GM21576 (cell line): ENCODE measurements at regions not wholly inside any gene's neighbourhood (a gene's known extent, or its start where the extent isn't known, plus 50 kb on each side); places are given as distances from the start of the nearest gene placed in this dataset.

Experiments used
- ATAC-seq: cut with Tn5 transposase; IDR thresholded peaks from one replicate; pipeline ENCODE4 v1.9.1; 2021; ENCODE audit warnings: mild to moderate bottlenecking, moderate library complexity; ENCODE audit not compliant: unreplicated experiment

GRCh38 chr20:24862606-24863005 is 86.5 kb upstream of the CST7 start:
- no peak for ATAC-seq

DNA sequence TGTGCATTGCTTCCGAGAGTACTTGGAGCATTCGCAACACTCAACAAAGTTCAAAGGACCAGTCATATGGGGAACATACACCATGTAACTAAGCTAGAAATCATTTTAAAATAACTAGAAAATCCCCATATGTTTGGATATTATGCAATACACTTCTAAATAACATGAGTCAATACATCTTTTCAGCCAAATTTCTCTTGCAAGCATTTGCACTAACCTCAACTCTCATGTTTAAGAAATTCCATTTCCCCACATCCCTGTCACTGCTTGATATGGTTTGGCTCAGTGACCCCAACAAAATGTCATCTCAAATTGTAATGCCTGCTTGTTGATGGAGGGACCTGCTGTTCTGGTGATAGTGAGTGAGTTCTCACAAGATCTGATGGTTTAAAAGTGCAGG is 85.7 kb upstream of the CST7 start:
- no peak for ATAC-seq

DNA sequence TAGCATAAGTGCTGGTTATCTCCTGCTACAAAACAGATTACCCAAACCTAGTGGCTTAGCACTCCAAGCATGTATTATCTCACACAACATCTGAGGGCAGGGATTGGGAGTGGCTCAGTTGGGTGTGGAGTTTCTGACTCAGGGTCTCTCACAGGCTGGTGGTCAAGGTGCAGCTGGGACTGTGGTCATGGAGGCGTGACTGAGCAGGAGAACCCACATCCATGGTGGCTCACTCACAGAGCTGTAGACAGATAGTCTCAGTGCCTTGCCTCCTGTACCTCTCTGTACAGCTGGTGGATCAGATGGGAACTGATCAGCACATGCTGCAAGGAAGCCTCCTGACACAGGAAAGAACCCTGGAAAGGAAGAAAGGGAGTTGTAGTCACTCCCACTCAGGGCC is 83.1 kb upstream of the CST7 start:
- ATAC-seq: no peak

DNA sequence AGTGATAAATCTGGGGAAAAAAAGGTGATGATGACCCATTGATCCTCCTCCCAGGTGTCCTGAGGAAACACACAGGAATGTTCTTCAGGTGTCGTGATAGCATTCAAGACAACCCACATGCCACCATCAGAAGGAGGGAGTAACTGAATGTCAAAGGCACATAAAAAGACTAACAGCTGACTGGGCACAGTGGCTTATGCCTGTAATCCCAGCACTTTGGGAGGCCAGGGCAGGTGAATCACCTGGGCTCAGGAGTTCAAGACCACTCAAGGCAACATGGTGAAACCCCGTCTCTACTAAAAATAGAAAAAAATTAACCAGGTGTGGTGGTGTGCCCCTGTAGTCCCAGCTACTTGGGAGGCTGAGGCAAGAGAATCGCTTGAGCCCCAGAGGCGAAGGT is 82.3 kb upstream of the CST7 start:
- ATAC-seq: no peak

GRCh38 chr20:24867556-24867955 is 81.5 kb upstream of the CST7 start:
- ATAC-seq: no peak

DNA sequence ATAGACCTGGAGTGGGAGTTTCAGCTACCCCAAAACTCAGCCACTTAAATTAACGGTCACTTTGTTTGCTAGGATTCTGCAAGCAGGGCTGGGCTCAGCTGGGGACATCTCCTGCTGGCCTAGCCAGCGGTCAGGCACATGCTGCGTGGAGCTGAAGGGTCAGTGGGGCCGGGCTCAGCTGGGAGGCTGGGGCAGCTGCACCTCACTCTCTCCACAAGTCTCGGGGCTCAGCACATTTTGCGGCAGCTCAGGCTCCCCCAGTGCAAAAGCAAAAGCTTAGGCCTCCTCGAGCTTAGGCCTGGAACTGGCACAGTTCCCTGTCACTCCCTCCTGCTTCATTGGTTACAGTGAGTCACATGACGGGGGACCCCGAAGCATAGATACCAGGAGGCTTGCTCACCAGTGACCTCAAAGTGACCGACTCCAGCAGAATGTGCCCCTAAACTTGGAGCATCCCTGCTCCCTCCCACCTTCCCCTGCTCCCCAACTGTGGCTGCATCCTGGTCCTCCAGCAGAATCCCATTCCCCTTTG is 80.6 kb upstream of the CST7 start:
- no peak for ATAC-seq

DNA sequence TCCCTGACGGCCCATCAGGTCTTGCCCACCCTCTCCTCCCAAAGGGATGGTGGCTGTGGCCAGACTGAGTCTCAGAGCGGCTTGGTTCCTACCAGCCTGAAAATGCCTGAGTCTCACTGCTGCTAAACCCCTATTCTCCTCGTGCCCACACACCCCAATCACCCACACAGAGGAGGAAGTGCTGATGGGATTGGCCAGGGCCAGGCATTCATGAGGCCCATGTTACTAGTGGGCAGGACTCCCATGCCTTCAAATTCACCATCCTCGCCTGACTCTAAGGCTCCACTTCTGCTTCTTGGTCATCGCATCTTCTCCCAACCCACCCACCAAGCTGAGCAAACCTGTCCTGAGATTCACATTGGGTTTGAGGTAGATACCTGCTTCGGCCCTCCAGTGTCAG is 80.1 kb upstream of the CST7 start:
- ATAC-seq: no peak

- no peak for ATAC-seq
Measured at GRCh38 chr20:24870057-24870456, 79.0 kb upstream of the CST7 start.

DNA sequence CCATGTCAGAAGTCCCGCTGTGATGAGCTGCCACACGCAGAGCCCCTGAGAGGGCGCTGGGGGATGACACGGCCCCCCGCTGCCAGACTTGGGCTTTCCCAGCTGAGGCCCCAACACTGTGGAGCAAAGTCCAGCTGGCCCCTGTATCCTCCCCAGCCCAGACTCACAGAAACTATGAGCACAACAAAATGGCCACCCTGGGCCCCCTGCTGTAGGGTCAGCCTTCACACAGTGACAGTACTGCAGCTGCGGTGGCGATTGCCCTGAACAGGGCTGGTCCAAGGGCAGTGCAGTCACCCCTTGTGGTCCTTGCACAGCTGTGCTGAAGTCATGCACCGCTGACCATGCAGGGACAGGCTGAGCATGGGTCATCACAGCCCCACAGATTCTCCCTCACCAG is 78.2 kb upstream of the CST7 start:
- ATAC-seq: no peak

DNA sequence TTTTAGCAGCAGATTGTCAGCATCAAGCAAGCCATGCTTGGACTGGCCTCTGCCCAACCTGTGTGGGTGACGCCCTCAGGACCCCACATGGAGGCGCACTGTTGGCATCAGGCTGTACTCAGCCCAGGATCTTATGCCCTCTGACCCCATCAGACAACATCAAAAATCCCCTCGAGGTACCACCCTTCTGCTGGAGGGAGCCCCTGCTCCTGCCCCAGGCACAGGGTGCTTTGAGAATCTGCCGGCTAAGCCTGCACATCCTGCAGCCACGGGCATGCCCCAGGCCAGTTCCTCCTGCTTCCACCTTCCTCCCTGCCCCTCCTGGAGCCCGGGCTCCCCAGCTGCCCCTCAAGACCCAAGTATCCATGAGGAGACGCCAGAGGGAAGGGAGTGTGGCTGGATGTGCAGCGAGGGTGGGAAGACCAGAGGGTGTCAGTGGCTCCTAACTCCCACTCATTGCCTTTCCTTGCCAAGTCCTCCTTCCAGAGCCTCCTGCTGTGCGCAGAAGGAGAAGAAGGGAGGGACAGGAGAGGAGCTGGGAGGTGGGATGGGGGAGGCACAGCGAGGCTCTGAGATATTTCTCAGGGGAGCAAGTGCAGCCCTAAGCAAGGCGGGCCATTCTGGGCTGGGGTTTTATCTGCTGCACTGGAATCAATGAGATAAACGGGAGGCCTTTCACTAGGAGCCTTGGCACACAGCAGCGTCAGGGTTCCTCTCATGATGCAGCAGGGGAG is 77.4 kb upstream of the CST7 start:
- no peak for ATAC-seq

- peak; percentile 46 for ATAC-seq
Measured at GRCh38 chr20:24872291-24873024, 76.6 kb upstream of the CST7 start.

- no peak for ATAC-seq
Measured at GRCh38 chr20:24873025-24873620, 75.9 kb upstream of the CST7 start.

- no peak for ATAC-seq
Measured at GRCh38 chr20:24875078-24875477, 74.0 kb upstream of the CST7 start.

DNA sequence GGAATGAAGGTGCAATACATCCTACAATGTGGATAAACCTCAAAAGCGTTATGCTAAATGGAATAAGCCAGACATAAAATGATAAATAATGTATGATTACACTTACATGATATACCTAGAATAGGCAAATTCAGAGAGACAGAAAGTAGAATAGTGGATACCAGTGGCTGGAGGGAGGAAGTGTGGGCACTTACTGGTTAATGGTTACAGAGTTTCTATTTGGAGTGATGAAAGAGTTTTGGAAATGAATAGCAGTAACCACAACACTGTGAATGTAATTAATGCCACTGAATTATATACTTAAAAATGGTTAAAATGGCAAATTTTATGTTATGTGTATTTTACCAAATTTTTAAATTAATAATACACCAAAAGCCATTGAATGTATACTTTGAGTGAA is 71.4 kb upstream of the CST7 start:
- no peak for ATAC-seq

- no peak for ATAC-seq
Measured at GRCh38 chr20:24878657-24879056, 70.4 kb upstream of the CST7 start.

- ATAC-seq: no peak
Measured at GRCh38 chr20:24879875-24880274, 69.2 kb upstream of the CST7 start.

GRCh38 chr20:24880356-24880755 is 68.7 kb upstream of the CST7 start:
- ATAC-seq: no peak

GRCh38 chr20:24890286-24890685 is 58.8 kb upstream of the CST7 start:
- no peak for ATAC-seq

DNA sequence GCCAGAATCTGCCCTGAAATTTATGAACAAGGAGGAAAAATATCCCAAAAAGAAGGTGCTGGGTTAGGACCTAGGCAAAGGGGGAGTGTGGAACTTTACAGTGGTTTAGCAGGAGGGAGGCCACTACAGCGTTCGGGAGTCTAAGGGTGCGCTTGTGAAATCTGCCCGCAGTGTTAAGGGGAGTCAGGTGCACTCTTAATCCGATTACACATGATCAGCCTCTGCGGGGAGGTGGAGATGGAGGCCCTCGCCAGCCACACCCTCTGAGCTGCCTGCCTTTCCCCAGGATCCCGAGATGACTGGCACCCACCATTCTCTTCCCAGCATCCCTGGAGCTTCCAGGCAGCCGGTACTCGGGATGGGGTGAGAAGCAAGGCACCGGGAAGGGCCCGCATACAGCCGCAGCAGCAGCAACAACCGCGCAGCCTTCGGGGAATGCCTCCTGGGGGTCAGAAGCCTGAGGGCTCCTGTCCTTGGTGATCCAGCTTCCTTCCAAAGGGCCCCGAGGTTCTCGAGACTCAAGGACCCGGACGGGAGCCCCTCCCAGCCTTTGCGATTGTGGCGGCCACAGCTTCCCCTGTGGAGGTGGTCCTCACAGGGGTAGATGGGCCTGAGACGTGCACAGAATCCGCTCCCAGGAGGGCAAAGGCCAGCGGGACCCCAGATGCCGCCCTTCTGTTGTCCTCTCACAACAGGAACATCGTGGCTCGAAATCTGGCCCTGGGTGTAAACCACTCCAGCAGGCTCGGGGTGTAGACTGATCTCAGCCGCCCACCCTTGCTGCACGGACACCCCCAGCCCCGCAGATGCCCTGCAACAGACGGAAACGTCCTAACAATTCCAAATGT is 57.3 kb upstream of the CST7 start:
- ATAC-seq: no peak

DNA sequence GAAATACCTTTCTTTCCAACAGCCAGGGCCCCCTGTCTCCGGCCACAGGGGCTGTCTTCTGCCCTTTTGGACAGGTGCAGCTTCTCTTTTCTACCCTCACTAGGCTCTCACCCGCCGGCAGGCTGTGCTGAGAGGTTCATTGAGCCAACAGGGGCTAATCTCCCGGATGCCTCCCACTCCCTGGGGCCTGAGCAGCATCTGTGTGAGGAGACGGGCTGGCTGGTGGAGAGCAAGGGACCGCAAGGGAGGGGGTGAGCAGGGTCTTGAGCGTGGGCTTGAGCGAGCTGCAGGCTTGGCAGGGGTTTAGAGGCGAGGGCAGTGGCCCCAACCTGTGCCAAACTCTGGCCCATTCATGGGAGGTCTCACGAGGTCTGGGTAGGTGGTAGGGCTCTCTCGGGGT is 56.5 kb upstream of the CST7 start:
- ATAC-seq: no peak

GRCh38 chr20:24892931-24893330 is 56.1 kb upstream of the CST7 start:
- ATAC-seq: no peak
